LHCN-M2 (cell line): ENCODE measurements at regions not wholly inside any gene's neighbourhood (a gene's known extent, or its start where the extent isn't known, plus 50 kb on each side); places are given as distances from the start of the nearest gene placed in this dataset.

Source experiments
- DNase-seq: peaks from one replicate; pipeline ENCODE4 v3.0.0-alpha.2; 2012; ENCODE audit warnings: low read depth

DNA sequence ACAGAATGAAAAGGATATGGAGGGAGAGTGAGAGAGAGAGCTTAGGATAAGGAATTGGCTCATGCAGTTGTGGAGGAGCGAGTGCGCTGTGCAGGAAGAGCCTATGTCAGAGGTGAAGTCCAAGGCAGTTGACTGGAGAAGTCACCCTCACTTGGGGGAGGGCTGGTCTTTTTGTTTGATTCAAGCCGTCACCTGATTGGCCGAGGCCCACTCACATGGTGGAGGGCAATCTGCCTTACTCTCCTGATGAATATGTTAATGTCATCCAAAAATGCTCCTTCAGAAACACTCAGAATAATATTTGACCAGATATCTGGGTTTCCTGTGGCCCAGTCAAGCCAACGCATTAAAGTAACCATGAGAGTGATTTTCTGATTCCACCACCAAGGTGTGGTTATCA lies 131.7 kb downstream of the KATNIP start:
- DNase-seq: no peak

DNA sequence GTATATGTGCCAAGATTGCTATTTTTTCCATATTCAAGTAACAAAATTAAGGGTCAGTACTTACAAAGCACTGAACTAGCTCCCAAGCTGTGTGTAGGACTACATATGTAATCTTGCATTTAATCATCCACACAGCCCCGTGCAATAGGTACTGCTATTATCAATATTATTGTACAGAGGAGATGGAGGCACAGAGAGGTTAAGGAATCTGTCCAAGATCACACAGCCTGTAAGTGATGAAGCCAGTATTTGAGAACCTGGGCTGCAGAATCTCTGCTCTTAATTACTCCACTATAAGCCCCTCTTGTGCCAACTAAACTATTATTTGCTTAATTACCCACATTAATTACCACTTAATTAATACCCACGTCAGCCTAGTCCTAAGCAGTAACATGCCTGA lies 134.1 kb downstream of the KATNIP start:
- no peak for DNase-seq

DNA sequence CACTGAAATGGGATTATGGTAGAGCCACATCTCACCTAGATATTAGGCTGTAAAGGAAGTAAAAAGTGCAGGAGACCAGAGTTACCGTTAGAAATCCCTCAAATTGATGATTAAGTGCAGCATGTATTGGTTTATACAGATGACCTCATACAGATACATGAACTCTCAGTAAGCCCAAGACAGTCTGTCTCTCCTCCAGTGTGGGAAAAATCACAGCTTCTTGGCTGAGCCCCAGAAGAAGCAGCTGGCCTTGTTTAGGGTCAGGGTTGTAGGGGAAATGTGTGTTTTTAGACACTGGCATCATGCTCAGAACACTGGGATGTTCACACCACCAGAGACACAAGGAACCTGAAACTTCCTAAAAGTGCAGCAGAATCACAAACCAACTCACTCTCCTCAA lies 135.9 kb downstream of the KATNIP start:
- DNase-seq: peak; percentile 83

DNA sequence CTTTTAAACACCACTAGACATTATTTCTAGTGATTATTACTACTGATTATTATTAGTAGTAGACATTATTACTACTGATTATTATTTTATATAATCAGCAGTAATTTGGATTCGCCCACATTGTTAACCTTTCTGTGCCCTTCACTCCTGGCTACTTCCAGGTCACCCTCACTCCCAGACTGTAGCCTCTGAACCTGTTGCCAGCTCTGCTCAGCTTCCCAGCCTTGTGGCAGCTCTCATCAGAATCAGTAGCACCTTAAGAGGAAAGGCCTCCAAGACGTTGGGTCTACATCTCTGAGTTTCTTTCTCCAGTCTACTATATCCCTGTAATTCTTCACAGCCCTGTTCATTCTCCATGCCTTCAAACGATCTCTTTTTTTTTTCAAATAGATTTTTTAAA lies 137.0 kb downstream of the KATNIP start:
- no peak for DNase-seq

DNA sequence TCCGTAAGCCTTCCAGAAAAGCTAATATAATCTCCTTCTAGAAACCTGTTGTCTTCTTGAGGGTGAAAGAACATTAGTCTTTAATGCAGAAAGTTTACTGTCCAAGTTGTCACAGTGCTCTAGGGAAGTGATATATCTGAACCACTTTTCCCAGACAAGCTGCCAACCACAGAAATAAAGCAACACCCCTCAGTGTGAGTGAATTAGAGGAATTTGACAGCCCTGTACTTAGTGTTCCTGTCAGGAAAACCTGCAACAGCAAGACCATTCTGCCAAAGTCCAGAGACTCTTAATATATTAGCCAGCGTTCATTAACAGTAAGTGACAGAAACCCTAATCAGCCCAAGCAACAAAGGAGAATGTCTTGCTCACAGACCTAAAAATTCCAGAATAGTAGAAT lies 137.7 kb downstream of the KATNIP start:
- DNase-seq: no peak

DNA sequence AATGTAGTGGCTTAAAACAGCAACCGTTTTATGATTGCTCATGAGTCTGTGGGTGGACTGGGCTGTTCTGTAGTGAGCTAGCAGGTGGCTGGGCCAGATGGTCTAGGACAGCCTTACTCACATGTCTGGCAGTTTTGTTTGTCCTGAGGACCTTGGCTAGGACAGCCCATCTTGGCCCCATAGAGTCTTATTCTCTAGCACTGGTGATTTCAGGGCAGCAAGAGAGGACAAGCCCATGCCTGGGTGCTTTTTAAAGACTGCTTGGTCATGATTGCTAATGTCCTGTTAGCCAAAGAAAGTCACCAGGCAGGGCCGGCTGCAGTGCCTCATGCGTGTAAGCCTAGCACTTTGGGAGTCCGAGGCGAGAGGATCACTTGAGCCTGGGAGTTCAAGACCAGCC lies 139.8 kb downstream of the KATNIP start:
- peak; percentile 40 for DNase-seq

DNA sequence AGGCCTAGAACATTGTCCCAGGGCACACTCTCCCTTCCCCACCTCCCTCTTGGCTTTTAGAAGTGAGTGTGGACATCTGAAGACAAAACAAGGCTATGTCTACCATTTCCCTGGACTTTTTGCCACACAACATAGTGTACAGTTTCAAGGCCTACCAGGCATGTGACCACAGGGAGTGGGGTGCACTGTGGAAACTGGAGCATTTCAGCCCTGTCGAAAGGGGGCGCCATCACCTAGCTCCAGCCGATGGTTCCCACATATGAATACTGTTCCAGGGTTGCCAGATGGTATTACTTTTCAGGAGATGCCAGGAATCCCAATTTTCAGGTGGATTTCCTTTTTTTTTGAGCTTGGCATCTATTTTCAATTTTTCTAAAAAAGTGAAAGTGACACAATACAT lies 140.7 kb downstream of the KATNIP start:
- DNase-seq: peak; percentile 6

DNA sequence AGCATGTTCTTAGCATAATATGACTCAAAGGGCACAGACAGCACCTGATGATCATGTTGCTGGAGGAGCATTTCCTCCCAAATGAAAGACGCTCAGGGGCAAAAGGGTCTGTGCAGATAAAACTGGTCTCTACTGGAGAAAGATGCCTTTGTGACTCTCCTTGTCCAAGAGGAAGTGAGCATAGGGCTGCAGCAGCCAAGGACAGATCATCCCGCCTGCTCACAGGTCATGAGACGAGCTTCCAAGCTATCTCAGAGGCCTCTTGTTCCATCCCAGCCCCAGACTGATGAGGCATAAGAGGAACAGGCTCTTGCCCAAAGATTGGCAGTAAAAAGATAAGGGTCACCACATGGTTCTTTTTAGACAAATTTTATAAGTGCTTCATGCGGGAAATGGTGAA lies 141.8 kb downstream of the KATNIP start:
- no peak for DNase-seq

DNA sequence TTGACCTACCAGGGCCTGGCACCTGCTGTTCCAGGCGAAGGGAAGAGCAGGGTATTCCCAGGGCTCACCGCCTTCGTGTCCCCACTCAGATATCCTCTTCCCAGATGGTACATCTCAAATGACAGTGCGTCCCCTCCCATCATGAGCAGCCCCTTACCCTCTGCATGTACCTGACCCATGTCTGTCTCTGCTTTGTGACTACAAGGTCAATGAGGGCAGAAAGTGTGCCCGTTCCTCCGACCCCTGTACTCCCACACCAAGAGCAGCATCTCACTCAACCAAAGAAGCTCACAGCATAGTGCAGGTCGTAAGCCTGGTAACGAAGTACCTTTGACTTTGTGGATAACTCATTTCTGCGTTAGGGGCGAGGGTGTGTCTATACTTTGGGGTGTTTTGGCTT lies 142.6 kb downstream of the KATNIP start:
- no peak for DNase-seq

DNA sequence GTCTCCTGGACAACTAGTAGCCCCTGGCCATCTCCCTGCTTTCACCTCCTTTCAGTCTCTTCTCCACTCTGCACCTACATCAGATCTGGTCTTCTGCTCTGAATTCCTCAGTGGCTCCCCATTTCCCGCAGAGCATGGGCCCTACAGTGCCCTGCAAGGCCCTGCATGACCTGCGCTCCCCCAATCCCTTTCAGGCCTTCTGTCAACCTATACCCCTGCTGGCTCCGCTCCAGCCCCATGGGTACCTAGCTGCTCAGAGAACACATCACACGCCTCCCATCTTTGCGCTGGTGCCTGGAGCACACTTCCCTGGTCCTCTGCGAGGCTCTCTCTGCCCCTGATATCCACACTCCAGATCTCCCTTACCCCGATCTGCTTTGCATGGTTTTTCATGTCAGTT lies 145.2 kb downstream of the KATNIP start:
- DNase-seq: no peak

DNA sequence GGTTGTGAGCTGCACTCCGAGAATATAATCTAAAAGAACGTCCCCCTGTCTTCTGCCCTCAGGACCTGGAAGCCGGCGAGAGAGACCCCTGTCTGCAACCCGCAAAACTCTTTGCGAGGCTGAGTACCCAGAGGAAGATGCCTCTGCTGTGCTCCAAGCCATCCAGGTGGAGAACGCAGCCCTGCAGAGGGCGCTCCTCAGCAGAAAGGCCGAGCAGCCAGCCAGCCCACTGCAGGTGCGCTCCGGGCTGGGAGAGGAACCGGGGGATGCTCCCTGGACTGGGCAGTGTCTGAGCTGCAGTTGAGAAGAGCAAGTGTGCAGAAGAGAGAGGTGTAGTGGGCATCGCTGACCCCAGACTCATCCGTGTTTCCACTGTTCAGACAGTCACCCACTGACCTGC lies 148.3 kb downstream of the KATNIP start:
- DNase-seq: no peak

DNA sequence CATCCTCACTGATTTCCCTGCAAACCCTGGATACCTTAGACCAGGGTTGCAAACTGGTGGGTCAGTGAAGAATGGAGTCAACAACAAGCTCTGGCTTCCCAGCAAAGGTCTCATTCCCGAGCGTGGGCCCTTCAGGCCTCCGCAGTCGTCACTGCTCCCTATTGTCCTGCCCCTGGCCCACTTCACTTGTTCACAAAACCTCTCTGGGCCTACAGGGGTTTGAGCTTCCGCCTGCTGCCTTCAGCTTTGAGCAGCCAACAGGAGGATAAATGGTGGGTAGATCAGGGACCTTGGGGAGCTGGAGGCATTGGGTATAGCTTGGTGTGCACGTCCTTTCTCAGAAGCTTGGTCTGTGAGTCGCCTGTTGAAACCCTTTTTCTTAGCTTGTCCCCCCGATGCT lies 148.8 kb downstream of the KATNIP start:
- DNase-seq: no peak

DNA sequence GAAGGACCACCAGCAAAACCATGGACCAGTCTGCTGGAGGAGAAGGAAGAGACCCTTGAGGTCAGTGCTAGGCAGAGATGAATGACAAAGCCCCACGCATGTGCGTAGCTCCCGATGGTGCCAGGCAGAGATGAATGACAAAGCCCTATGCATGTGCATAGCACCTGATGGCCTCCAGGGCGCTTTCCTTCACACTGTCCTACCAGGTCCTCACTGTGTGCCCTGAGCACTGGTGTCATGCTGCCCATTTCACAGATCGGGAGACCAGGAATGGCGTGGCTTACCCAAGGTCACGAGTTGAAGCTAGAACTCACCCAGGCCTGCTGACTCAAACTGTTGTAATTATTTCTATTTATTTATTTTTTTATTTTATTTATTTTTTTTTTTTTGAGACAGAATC lies 149.6 kb downstream of the KATNIP start:
- no peak for DNase-seq

DNA sequence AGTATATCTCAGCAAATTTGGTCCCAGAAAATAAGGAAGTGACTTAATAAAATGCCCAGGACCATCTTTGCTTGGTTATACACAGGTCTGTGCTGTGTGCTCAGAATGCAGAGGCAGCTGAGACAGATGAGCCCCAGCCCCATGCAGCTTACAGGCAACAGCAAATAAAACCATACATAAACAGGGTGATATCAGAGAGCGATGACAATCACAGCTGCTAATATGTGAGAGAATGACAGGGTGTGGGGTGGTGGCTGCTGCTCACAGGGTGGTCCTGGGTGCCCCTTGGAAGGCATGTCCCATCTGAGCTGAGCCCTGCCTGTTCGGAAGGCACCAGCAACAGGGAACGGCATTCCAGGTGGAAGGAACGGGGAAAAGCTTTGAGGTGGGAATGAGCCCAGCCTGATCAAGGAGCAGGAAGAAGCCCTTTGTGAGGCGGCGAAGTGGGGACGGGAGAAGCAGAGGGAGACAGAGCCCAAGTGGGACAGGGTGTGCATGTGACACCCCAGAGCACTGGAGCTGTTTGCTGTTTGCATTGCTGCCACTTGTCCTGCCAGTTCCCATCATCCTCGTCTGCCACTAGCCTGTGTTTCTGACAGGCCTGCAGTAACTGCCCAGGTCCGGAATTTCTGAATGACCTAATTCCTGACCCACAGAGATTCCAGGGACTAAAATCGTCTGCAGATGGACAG lies 150.5 kb downstream of the KATNIP start:
- no peak for DNase-seq

DNA sequence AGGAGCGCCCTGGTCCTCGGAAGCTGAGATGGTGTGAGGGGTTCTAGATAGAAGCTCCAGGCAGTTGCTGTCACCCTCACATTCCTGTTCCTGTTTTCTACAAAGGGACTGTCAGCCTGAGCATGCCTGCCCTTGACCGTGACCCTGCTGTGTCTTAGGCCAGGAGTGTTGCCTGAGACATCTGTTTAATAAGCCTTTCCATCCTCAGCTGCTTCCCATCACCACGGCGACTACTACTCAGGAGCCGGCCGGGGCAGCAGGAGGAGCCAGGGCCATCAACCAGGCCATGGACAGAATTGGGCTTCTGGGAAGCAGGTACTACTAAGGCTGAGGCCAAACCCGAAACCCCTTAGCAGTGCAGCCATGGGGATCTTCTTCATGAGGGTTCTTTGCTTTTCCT lies 151.4 kb downstream of the KATNIP start:
- DNase-seq: no peak

DNA sequence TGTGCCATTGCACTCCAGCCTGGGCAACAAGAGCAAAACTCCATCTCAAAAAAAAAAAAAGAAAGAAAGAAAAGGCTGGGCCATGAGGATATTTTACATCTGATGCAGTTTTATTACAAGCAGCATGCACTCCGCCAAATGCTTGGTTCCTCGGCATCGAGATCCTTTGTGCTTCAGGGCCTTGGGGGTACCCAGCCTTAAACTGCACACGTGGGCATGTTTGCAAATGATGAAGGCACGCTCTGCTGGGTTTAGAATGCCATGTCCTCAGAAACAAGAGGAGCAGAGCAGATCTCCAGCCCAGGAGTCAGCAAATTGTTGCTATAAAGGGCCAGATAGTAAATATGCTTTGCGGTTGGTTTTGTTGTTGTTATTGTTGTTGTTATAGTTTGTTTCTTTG lies 153.2 kb downstream of the KATNIP start:
- DNase-seq: no peak

DNA sequence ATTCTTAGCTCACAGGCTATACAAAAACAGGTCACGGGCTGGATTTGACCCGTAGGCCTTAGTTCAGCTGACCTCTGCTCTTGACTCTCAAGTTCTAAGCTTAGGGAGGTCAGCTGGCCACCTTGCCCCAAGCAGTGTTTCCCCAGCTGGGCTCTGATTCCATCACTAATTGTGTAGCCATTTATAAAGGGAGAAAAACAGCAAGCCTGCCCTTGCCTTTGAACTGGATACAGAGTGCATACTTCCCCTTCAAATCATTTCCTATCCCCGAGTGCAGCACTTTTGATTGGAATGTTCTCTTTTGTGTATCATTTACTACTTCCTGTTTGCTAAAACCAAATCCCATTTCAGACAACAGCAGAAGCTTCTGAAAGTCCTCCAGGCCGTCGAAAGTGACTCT lies 153.6 kb downstream of the KATNIP start:
- no peak for DNase-seq

DNA sequence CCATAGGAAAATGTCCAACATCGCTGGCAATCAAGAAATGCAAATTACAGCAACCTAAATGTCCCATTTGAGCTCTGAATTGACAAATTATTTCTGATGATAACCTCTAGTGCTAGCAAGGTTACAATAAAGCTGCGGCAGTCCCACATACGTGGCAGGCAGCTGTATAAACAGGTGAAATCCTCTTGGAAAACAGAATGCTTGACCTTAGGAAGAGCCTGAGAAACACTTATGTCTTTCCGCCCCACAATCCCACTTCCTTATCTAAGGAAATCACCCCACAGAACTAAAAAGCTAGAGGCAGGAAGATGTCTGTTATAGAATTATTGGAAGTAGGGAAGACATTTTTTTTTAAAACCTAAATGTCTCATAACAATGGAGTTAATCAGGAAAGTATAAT lies 154.3 kb downstream of the KATNIP start:
- DNase-seq: no peak

DNA sequence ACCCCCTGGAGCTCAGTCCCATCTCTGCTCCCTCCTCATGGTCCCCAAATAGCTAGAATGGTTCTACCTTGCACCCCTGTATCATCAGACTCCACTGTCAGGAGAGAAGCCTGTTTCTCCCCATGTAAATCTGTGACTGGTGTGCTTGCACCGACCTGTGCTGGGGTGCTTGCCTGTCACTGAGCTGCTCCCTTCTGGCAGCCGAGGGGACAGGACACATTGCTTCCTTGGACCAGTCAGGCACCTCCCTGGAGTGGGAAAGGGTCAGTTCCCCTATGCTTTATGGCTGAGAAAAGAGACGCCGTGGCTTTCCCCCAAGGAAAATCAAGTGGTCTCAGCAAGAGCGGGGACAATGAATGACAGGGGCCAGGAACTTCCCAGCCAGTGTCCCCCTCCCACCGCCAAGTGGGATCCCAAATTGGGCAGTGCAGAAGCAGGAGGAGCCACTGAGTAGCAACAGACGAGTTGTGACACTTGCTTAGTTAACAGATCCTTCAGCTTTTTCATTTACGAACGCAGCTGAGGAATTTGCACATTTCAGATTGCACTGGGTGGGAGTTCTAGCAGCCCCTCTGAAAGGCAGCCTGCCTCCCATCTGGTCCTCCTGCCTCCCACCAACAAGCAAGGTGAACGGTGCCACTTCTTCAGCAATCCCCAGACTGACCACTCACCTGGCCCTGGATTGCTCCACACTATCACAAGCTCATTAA lies 156.4 kb downstream of the KATNIP start:
- no peak for DNase-seq

DNA sequence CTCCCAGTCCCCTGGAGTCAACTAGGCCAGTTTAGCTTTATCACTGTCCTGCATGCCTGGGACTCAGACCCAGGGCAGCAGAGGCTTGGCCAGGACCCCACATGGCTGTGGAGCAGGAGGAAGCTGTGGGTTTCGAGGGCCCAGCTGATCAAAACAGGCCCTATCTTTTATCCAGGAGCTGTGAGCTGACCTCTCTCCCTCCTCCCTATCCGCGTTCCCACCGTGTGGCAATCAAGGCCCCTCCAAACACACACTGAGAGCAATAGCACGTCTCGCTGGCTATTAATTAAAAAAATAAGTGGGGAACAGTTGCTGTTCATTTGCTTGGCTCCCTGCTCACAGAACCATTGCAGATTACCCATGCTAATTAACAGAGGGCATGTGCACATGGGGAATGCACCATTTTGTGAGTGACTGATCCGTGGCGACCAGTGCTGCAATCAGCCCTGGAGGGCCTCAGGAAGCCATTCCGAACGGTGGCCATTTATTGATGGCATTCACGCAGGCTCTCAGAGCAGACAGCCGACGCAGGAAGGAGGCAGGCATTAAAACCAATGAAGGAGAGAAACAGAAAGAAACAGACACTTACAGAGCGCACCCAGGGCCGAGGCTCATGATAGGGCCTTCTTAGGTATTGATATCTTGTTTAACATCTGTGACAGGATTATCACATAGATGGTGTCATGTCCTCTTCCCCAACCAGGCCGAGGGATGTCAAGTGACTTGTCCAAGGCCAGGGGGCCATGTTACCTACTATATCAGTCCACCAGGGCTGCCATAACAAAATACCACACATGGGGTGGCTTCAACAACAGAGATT lies 157.1 kb downstream of the KATNIP start:
- no peak for DNase-seq

DNA sequence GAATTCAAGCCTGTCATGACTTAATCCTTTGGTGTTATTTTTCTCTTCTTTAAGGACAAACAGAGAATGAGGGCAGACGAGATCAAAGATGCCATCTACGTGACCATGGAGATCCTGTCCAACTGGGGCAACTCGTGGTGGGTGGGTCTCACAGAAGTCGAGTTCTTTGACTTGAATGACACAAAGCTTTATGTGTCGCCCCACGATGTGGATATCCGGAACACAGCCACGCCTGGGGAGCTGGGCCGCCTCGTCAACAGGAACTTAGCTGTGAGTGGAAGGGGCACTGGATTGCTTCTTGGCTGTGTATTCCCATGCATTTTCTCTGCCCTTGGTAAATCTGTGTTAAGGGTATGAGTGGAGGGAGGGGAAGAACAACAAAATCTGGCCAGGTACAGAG lies 158.7 kb downstream of the KATNIP start:
- no peak for DNase-seq

DNA sequence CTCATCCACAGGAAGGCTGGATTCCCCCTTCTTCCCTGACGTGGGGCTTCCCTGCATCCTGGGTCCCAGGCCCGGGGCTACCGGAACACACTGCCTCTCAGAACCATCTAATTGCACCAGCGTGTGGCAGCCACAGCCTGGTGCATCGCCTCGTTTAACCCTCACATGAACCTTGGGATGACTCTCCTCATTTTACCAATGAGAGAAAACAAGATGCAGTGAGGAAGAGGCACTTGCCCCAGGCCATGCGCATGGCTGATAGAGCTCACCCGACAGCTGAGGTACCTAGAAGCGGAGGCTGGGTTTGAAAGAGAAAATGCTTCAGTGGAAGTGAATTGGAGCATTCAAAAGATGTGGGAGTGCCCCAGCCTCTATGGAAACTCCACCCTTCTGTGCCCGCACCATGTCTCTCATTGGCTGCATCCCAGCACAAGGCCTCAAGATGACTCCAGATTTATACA lies 162.3 kb downstream of the KATNIP start:
- DNase-seq: no peak

DNA sequence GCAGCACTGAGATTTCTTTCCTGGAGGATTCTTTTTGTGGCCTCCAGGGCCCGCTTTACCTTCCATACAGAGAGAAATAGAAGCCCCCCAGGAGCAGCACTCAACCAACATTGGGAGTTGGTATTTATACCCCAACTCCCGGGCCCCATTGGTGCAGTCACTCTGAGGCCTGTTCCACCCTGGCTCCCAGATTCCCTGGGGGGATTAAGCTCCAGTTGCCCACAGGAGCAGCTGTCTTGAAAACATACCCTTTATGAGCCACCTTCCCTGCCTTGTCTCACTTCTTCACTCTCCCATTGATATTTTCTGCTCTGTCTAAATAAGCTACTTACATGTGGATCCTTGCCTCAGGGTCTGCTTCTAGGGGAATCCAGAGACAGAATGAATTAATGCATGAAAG lies 167.8 kb downstream of the KATNIP start:
- DNase-seq: peak; percentile 39
